ENCODE measurements at regions not wholly inside any gene's neighbourhood (a gene's known extent, or its start where the extent isn't known, plus 50 kb on each side); places are given as distances from the start of the nearest gene placed in this dataset.

- H3K4me1 Mint-ChIP-seq, result peaks cover 5% of the 10 kb centered on the region
- no peak for DNase-seq
- no peaks in the 10 kb centered on the region for H3K9me3 Mint-ChIP-seq
- H3K27ac Mint-ChIP-seq, result no peak overlapping the region
- H3K36me3 Mint-ChIP-seq (ENCODE audit: low read depth), result no peaks in the 10 kb centered on the region
- no peak for TF ChIP-seq CTCF (IDR thresholded peaks at IDR 0.05)
- no peak overlapping the region for H3K4me3 Mint-ChIP-seq
- H3K27me3 Mint-ChIP-seq (ENCODE audit: low read depth, poor library complexity), result peaks cover 3% of the 10 kb centered on the region
Observed at GRCh38 chr14:53531730-53532129, 378.6 kb upstream of the DDHD1 start.

- no peak for TF ChIP-seq CTCF (IDR thresholded peaks at IDR 0.05)
- Mint-ChIP-seq H3K27me3 (ENCODE audit: low read depth, poor library complexity) (no peaks in the 10 kb centered on the region), H3K27ac (no peak overlapping the region), H3K36me3 (ENCODE audit: low read depth) (no peaks in the 10 kb centered on the region), H3K9me3 (no peaks in the 10 kb centered on the region), H3K4me1 (no peaks in the 10 kb centered on the region), H3K4me3 (no peak overlapping the region)
- no peak for DNase-seq
Observed at GRCh38 chr14:53531156-53531555, 378.0 kb upstream of the DDHD1 start.

- H3K9me3 Mint-ChIP-seq, result no peaks in the 10 kb centered on the region
- TF ChIP-seq CTCF (IDR thresholded peaks at IDR 0.05), result no peak
- no peak for DNase-seq
- no peaks in the 10 kb centered on the region for H3K36me3 Mint-ChIP-seq (ENCODE audit: low read depth)
- no peak overlapping the region for H3K27ac Mint-ChIP-seq
- no peaks in the 10 kb centered on the region for H3K27me3 Mint-ChIP-seq (ENCODE audit: low read depth, poor library complexity)
- peaks cover 6% of the 10 kb centered on the region for H3K4me1 Mint-ChIP-seq
- no peak overlapping the region for H3K4me3 Mint-ChIP-seq
Observed at GRCh38 chr14:53529519-53529918, 376.4 kb upstream of the DDHD1 start.

GRCh38 chr14:53528185-53528671, 375.1 kb upstream of the DDHD1 start:
- no peak for DNase-seq
- Mint-ChIP-seq H3K4me3 (no peak overlapping the region), H3K4me1 (peaks cover 6% of the 10 kb centered on the region), H3K27ac (no peak overlapping the region), H3K27me3 (ENCODE audit: low read depth, poor library complexity) (no peaks in the 10 kb centered on the region), H3K9me3 (no peaks in the 10 kb centered on the region), H3K36me3 (ENCODE audit: low read depth) (no peaks in the 10 kb centered on the region)
- no peak for TF ChIP-seq CTCF (IDR thresholded peaks at IDR 0.05)

GRCh38 chr14:53526200-53526599, 373.1 kb upstream of the DDHD1 start:
- no peaks in the 10 kb centered on the region for H3K27me3 Mint-ChIP-seq (ENCODE audit: low read depth, poor library complexity)
- TF ChIP-seq CTCF (IDR thresholded peaks at IDR 0.05), result no peak
- no peak overlapping the region for H3K4me3 Mint-ChIP-seq
- no peak for DNase-seq
- H3K9me3 Mint-ChIP-seq, result peaks cover 5% of the 10 kb centered on the region
- peaks cover 10% of the 10 kb centered on the region for H3K4me1 Mint-ChIP-seq
- H3K36me3 Mint-ChIP-seq (ENCODE audit: low read depth), result no peaks in the 10 kb centered on the region
- peak overlapping the region; percentile 19 for H3K27ac Mint-ChIP-seq

- no peak overlapping the region for H3K27ac Mint-ChIP-seq
- H3K4me3 Mint-ChIP-seq, result no peak overlapping the region
- H3K36me3 Mint-ChIP-seq (ENCODE audit: low read depth), result no peaks in the 10 kb centered on the region
- H3K9me3 Mint-ChIP-seq, result peaks cover 5% of the 10 kb centered on the region
- TF ChIP-seq CTCF (IDR thresholded peaks at IDR 0.05), result no peak
- no peaks in the 10 kb centered on the region for H3K27me3 Mint-ChIP-seq (ENCODE audit: low read depth, poor library complexity)
- peaks cover 16% of the 10 kb centered on the region for H3K4me1 Mint-ChIP-seq
- DNase-seq, result no peak
Observed at GRCh38 chr14:53525608-53526007, 372.5 kb upstream of the DDHD1 start.
